Common myeloid progenitor, CD34-positive (primary cell): ENCODE measurements at regions not wholly inside any gene's neighbourhood (a gene's known extent, or its start where the extent isn't known, plus 50 kb on each side); places are given as distances from the start of the nearest gene placed in this dataset.

ENCODE experiments used
- CTCF ChIA-PET: fragments of 350-600 bp; sonication (Branson Sonifier 250); formaldehyde crosslinking; loops from one replicate; lab custom pipeline; 2021; ENCODE audit warnings: antibody characterized with exemption; lab: Charles Lee
- POLR2A ChIA-PET: fragments of 350-600 bp; sonication (Branson Sonifier 250); formaldehyde crosslinking; loops from one replicate; lab custom pipeline; 2021; ENCODE audit warnings: antibody characterized with exemption; lab: Charles Lee
- DNase-seq, 3 donors: peaks; one replicate each; pipeline versions ENCODE4 v3.0.0 to v3.0.0-alpha.2; 2013
- H3K27ac ChIP-seq, 2 experiments: 1 replicate in 1 of 2; 2 replicates in 1 of 2; pipeline ENCODE4 v1.7.0; 2013; ENCODE audit warnings: inconsistent platforms in 2 of 2, low read length in 2 of 2, mild to moderate bottlenecking in 2 of 2, low read depth in 1 of 2, moderate library complexity in 1 of 2; ENCODE audit not compliant: severe bottlenecking in 2 of 2, insufficient read depth in 1 of 2, poor library complexity in 1 of 2
- H3K27me3 ChIP-seq, 5 experiments: replicated peaks in 2 of 5; 1 replicate in 3 of 5; 2 replicates in 2 of 5; pipeline versions ENCODE4 v1.6.1 to v1.7.0; 2013; ENCODE audit warnings: low read length in 4 of 5, mild to moderate bottlenecking in 2 of 5, moderate library complexity in 2 of 5, inconsistent platforms in 1 of 5; ENCODE audit not compliant: insufficient read depth in 5 of 5, control insufficient read depth in 4 of 5
- H3K36me3 ChIP-seq, 4 experiments: 1 replicate in 2 of 4; 2 replicates in 2 of 4; pipeline versions ENCODE4 v1.6.1 to v1.7.0; 2013; ENCODE audit warnings: low read length in 3 of 4, control low read depth in 1 of 4, mild to moderate bottlenecking in 1 of 4; ENCODE audit not compliant: control insufficient read depth in 4 of 4, insufficient read depth in 4 of 4
- H3K4me1 ChIP-seq, 4 experiments: 1 replicate in 3 of 4; 2 replicates in 1 of 4; pipeline versions ENCODE4 v1.6.1 to v1.7.1; 2013; ENCODE audit warnings: low read length in 3 of 4, mild to moderate bottlenecking in 3 of 4, control low read depth in 1 of 4, inconsistent platforms in 1 of 4, moderate library complexity in 1 of 4; ENCODE audit not compliant: control insufficient read depth in 4 of 4, insufficient read depth in 4 of 4; ENCODE audit errors: control extremely low read depth in 1 of 4
- H3K4me3 ChIP-seq, 7 experiments: 1 replicate in 4 of 7; 2 replicates in 3 of 7; pipeline versions ENCODE4 v1.5.1 to v1.7.0; 2013; ENCODE audit warnings: mild to moderate bottlenecking in 7 of 7, low read length in 6 of 7, moderate library complexity in 6 of 7, inconsistent platforms in 2 of 7, low read depth in 2 of 7, control low read depth in 1 of 7; ENCODE audit not compliant: insufficient read depth in 4 of 7, control insufficient read depth in 1 of 7; ENCODE audit errors: extremely low read depth in 1 of 7
- H3K9me3 ChIP-seq, 5 experiments: 1 replicate in 4 of 5; 2 replicates in 1 of 5; pipeline versions ENCODE4 v1.6.1 to v1.7.1; 2013; ENCODE audit warnings: low read length in 4 of 5, mild to moderate bottlenecking in 2 of 5, inconsistent platforms in 1 of 5, low read depth in 1 of 5, moderate library complexity in 1 of 5; ENCODE audit not compliant: control insufficient read depth in 4 of 5, insufficient read depth in 2 of 5; ENCODE audit errors: control extremely low read depth in 1 of 5
- WGBS: methylation state at CpG from one replicate; pipeline ENCODE4 v1.1.5; 2013; ENCODE audit not compliant: insufficient coverage; 5-methylcytosine and 5-hydroxymethylcytosine counted together

DNA sequence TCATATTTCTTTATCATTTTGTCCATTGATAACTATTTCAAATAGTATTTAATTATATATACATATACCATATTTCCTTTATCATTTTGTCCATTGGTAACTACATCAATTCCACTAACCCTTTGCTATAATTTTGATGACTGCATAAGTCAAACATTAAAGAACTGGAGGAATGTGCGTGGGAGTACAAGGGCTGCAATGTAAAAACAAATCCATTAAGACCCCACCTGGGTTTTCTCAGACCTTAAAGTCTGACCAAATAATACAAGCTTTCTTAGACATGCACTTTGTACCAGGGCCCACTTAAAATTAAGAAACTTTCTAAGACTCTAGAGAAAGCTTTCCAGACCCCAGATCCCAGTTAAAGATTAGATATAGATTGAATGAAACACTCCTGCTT lies 1622.4 kb upstream of the PCDH10 start:
- Histone ChIP-seq H3K27me3 (no peaks in the 10 kb centered on the region), H3K27ac (no peak overlapping the region), H3K4me3 (no peak overlapping the region), H3K4me1 (no peaks in the 10 kb centered on the region), H3K36me3 (no peaks in the 10 kb centered on the region), H3K9me3 (no peaks in the 10 kb centered on the region)
- WGBS = no CpG with 5 or more reads among the region's 1 CpG
- ChIA-PET CTCF (no interaction called here), POLR2A (no interaction called here)
- no peak for DNase-seq

DNA sequence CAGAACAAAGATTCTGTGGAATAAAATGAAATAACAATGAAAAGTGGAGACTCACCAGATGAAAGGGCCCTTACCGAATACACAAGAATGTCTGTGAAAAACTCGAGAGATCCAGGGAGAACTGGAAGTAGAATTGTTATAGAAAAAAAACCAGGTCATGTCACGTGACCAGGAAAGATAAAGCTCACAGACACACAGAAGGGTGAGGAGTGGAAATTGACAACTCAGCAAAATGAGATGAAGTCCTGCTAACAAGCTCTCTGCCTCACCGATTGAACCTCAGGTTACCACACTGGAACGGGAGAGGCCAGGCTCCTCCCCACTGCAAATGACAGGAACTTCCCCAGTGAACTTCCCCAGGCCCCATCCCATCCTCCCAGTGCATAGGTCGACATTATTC lies 1618.0 kb upstream of the PCDH10 start:
- ChIA-PET POLR2A (no interaction called here), CTCF (no interaction called here)
- Histone ChIP-seq H3K4me1 (no peaks in the 10 kb centered on the region), H3K36me3 (no peaks in the 10 kb centered on the region), H3K9me3 (no peaks in the 10 kb centered on the region), H3K4me3 (no peak overlapping the region), H3K27ac (no peak overlapping the region), H3K27me3 (no peaks in the 10 kb centered on the region)
- WGBS = 91% methylated on average over 5 of the region's 6 CpGs
- no peak for DNase-seq

GRCh38 chr4:131534944-131535645 lies 1614.0 kb upstream of the PCDH10 start:
- Histone ChIP-seq H3K27ac (no peak overlapping the region), H3K4me3 (no peak overlapping the region), H3K4me1 (no peaks in the 10 kb centered on the region), H3K27me3 (no peaks in the 10 kb centered on the region), H3K36me3 (no peaks in the 10 kb centered on the region), H3K9me3 (no peaks in the 10 kb centered on the region)
- CTCF ChIA-PET = no interaction called here
- WGBS = 96% methylated on average over 6 of the region's 7 CpGs
- POLR2A ChIA-PET = no interaction called here
- no peak for DNase-seq

GRCh38 chr4:131540256-131540655 lies 1608.8 kb upstream of the PCDH10 start:
- ChIA-PET POLR2A (no interaction called here), CTCF (no interaction called here)
- no peaks in the 10 kb centered on the region for H3K36me3 ChIP-seq
- WGBS = 90% methylated on average over 2 of the region's 3 CpGs
- no peaks in the 10 kb centered on the region for H3K9me3 ChIP-seq
- no peak overlapping the region for H3K4me3 ChIP-seq
- H3K27me3 ChIP-seq = no peaks in the 10 kb centered on the region
- H3K4me1 ChIP-seq = no peaks in the 10 kb centered on the region
- no peak for DNase-seq
- no peak overlapping the region for H3K27ac ChIP-seq

DNA sequence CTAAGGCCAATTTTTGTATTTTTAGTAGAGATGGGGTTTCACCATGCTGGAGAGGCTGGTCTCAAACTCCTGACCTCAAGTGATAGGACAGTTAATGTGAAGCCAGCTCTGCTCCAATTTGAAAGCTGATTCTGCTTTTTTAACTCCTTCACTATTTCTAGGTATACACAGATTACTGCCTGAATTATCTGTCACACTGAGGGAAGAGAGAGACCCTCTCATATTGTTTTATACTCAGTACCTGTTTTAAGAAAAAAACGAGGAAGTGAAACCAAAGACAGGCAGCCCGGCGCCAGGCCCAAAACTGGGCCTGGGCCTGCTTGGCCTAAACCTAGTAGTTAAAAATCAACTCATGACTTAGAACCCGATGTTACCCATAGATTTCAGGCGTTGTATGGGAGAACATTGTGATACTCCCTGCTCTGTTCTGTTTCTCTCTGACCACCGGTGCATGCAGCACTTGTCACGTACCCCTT lies 1601.5 kb upstream of the PCDH10 start:
- WGBS = 95% methylated on average over 7 of the region's 7 CpGs
- POLR2A ChIA-PET = no interaction called here
- CTCF ChIA-PET = no interaction called here
- DNase-seq = no peak
- Histone ChIP-seq H3K36me3 (no peaks in the 10 kb centered on the region), H3K9me3 (no peaks in the 10 kb centered on the region), H3K27ac (no peak overlapping the region), H3K4me3 (no peak overlapping the region), H3K4me1 (no peaks in the 10 kb centered on the region), H3K27me3 (no peaks in the 10 kb centered on the region)

- H3K36me3 ChIP-seq = no peaks in the 10 kb centered on the region
- ChIA-PET POLR2A (no interaction called here), CTCF (no interaction called here)
- no peak overlapping the region for H3K27ac ChIP-seq
- no peak overlapping the region for H3K4me3 ChIP-seq
- H3K9me3 ChIP-seq = no peaks in the 10 kb centered on the region
- WGBS = no CpG with 5 or more reads among the region's 1 CpG
- no peak for DNase-seq
- no peaks in the 10 kb centered on the region for H3K4me1 ChIP-seq
- H3K27me3 ChIP-seq = no peaks in the 10 kb centered on the region
Measured at GRCh38 chr4:131551306-131551705, 1597.8 kb upstream of the PCDH10 start.

DNA sequence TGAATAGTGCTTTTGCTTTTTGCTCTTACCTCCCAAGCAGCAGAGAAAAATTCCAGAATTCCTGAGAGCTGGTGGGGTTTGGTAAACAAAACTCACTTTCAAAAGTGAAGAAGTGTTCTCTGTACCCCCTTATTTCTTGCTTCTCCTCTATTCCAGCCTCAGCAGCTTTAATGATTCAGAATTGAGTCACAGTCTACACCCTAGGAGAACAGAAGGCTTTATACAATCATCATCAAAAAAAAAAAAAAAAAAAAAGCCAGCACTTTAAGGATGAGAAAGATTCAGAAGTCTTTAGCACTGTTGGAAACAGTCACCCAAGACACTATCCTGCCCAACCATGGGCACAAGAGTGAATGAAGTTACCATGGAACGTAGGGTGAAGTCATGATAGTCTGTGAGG lies 1583.1 kb upstream of the PCDH10 start:
- Histone ChIP-seq H3K4me1 (no peaks in the 10 kb centered on the region), H3K4me3 (no peak overlapping the region), H3K27ac (no peak overlapping the region), H3K27me3 (no peaks in the 10 kb centered on the region), H3K9me3 (no peaks in the 10 kb centered on the region), H3K36me3 (no peaks in the 10 kb centered on the region)
- no CpG with 5 or more reads among the region's 1 CpG for WGBS
- ChIA-PET CTCF (no interaction called here), POLR2A (no interaction called here)
- no peak for DNase-seq
